HepG2 (cell line): ENCODE measurements at regions not wholly inside any gene's neighbourhood (a gene's known extent, or its start where the extent isn't known, plus 50 kb on each side); places are given as distances from the start of the nearest gene placed in this dataset.

Experiments used
- ATAC-seq: fragments of 200-7000 bp; cut with Tn5 transposase; 3 replicates; pipeline ENCODE4 v1.9.1; 2020; ENCODE audit warnings: mild to moderate bottlenecking, moderate library complexity
- BruUV-seq: library from RNA; stranded (reverse); fragments of 400-500 nt; replicated peaks from 2 replicates; lab custom pipeline; 2021; lab: Mats Ljungman, UMichigan
- CTCF ChIA-PET: fragments of 300-600 bp; formaldehyde crosslinking; extraction: SDS; loops from one replicate; lab custom pipeline; 2021; ENCODE audit warnings: low total read pairs, inconsistent platforms, low intra/inter-chr PET ratio; lab: Yijun Ruan, JAX
- POLR2A ChIA-PET: fragments of 350-600 bp; sonication (Branson Sonifier 250); formaldehyde crosslinking; loops from one replicate; lab custom pipeline; 2020; ENCODE audit warnings: antibody characterized with exemption, inconsistent platforms; lab: Yijun Ruan, JAX
- DNase-seq: peaks from one replicate; pipeline ENCODE4 v3.0.0-alpha.2; 2015; ENCODE audit warnings: low spot score
- FAIRE-seq: peaks from 3 replicates; lab custom pipeline; 2011; peaks lifted over from hg19 to GRCh38; lab: Jason Lieb, UNC
- H2AFZ ChIP-seq: one replicate; pipeline ENCODE4 v1.6.1; 2011; ENCODE audit warnings: low read length, inconsistent platforms
- H3K27ac ChIP-seq: fragments of 300-600 bp; 3 replicates; pipeline ENCODE4 v1.8.0; 2011; ENCODE audit warnings: mixed run types, mild to moderate bottlenecking, mixed read lengths, low read length, inconsistent platforms; ENCODE audit not compliant: insufficient read depth; ENCODE audit errors: extremely low read length
- H3K27me3 ChIP-seq, 2 experiments: fragments of 200-600 bp in 1 of 2; 2 replicates in 1 of 2; 3 replicates in 1 of 2; pipeline versions ENCODE4 v1.6.0 to v1.8.0; 2011; ENCODE audit warnings: low read length in 2 of 2, mild to moderate bottlenecking in 2 of 2, moderate library complexity in 2 of 2, inconsistent platforms in 1 of 2; ENCODE audit not compliant: insufficient read depth in 2 of 2, control insufficient read depth in 1 of 2
- H3K36me3 ChIP-seq, 2 experiments: fragments of 200-600 bp in 1 of 2; replicated peaks in 1 of 2; 2 replicates in 1 of 2; 3 replicates in 1 of 2; pipeline versions ENCODE4 v1.5.1 to v1.8.0; 2011; ENCODE audit warnings: low read length in 2 of 2, inconsistent platforms in 1 of 2; ENCODE audit not compliant: insufficient read depth in 2 of 2, control insufficient read depth in 1 of 2
- H3K4me1 ChIP-seq: 2 replicates; pipeline ENCODE4 v1.5.1; 2012; ENCODE audit warnings: low read length, inconsistent platforms; ENCODE audit not compliant: insufficient read depth
- H3K4me2 ChIP-seq: 2 replicates; pipeline ENCODE4 v1.6.0; 2011; ENCODE audit warnings: low read depth, low read length, inconsistent platforms
- H3K4me3 ChIP-seq, 3 experiments: fragments of 200-600 bp in 1 of 3; sonication (generic), shearing (Covaris generic) in 1 of 3; replicated peaks in 1 of 3; 2 replicates each; pipeline ENCODE4 v1.5.1; 2011 to 2016; ENCODE audit warnings: low read length in 3 of 3, inconsistent platforms in 2 of 3, low read depth in 2 of 3, mild to moderate bottlenecking in 2 of 3, control low read depth in 1 of 3, mixed read lengths in 1 of 3; ENCODE audit not compliant: insufficient read depth in 1 of 3
- H3K79me2 ChIP-seq: one replicate; pipeline ENCODE4 v1.6.1; 2011; ENCODE audit warnings: low read length, inconsistent platforms; ENCODE audit not compliant: insufficient read depth
- H3K9ac ChIP-seq: 2 replicates; pipeline ENCODE4 v1.6.0; 2011; ENCODE audit warnings: mild to moderate bottlenecking, low read depth, low read length, inconsistent platforms; ENCODE audit not compliant: insufficient read depth
- H3K9me3 ChIP-seq: 2 replicates; pipeline ENCODE4 v1.5.1; 2012; ENCODE audit warnings: mild to moderate bottlenecking, low read length
- H4K20me1 ChIP-seq: 2 replicates; pipeline ENCODE4 v1.6.0; 2011; ENCODE audit warnings: inconsistent platforms, mild to moderate bottlenecking, low read length, moderate library complexity; ENCODE audit not compliant: insufficient read depth
- FOSL2 ChIP-seq: sonication (generic); formaldehyde crosslinking; IDR thresholded peaks from 2 replicates; pipeline ENCODE4 v1.4.0; 2020; ENCODE audit warnings: missing genetic modification reagents
- JUN ChIP-seq: sonication (generic); formaldehyde crosslinking; IDR thresholded peaks from 2 replicates; pipeline ENCODE4 v1.4.0; 2020; ENCODE audit warnings: mild to moderate bottlenecking, missing genetic modification reagents
- KDM5A ChIP-seq: fragments of 200-600 bp; sonication (generic); IDR thresholded peaks from 2 replicates; pipeline ENCODE4 v1.7.0; 2018; ENCODE audit warnings: antibody characterized with exemption, mild to moderate bottlenecking, low read length, borderline replicate concordance
- KDM6A ChIP-seq: IDR thresholded peaks from 2 replicates; pipeline ENCODE4 v1.6.1; 2016; ENCODE audit warnings: low read depth
- MTF1 ChIP-seq: sonication (generic); formaldehyde crosslinking; IDR thresholded peaks from 2 replicates; pipeline ENCODE4 v1.5.0; 2020; ENCODE audit warnings: missing genetic modification reagents
- MXD3 ChIP-seq: IDR thresholded peaks from 2 replicates; pipeline ENCODE4 v1.6.1; 2016; ENCODE audit warnings: mild to moderate bottlenecking, missing biosample characterization, missing genetic modification reagents
- NR3C1 ChIP-seq: sonication (generic); formaldehyde crosslinking; IDR thresholded peaks from 2 replicates; pipeline ENCODE4 v1.4.0; 2020; ENCODE audit warnings: missing genetic modification reagents
- PHF20 ChIP-seq: sonication (generic); formaldehyde crosslinking; IDR thresholded peaks from 2 replicates; pipeline ENCODE4 v1.5.0; 2020; ENCODE audit warnings: mild to moderate bottlenecking, missing genetic modification reagents
- RFX5 ChIP-seq: IDR thresholded peaks from 2 replicates; pipeline ENCODE4 v1.6.1; 2011; ENCODE audit warnings: low read depth, low read length, improper control_type of control experiment
- SCMH1 ChIP-seq: sonication (generic); formaldehyde crosslinking; IDR thresholded peaks from 2 replicates; pipeline ENCODE4 v1.9.0; 2021; ENCODE audit warnings: missing genetic modification reagents, mild to moderate bottlenecking, borderline replicate concordance
- SIX1 ChIP-seq: sonication (generic); formaldehyde crosslinking; IDR thresholded peaks from 2 replicates; pipeline ENCODE4 v1.4.0; 2020; ENCODE audit warnings: missing genetic modification reagents, borderline replicate concordance
- SP5 ChIP-seq: IDR thresholded peaks from 2 replicates; pipeline ENCODE4 v1.6.1; 2016; ENCODE audit warnings: low read depth, borderline replicate concordance
- ZNF276 ChIP-seq: sonication (generic); formaldehyde crosslinking; IDR thresholded peaks from 2 replicates; pipeline ENCODE4 v1.4.0; 2020; ENCODE audit warnings: mild to moderate bottlenecking, low read depth, missing genetic modification reagents
- ZNF33B ChIP-seq: sonication (generic); formaldehyde crosslinking; IDR thresholded peaks from 2 replicates; pipeline ENCODE4 v1.5.1; 2020; ENCODE audit warnings: mild to moderate bottlenecking, missing genetic modification reagents
- ZNF383 ChIP-seq: sonication (generic); formaldehyde crosslinking; IDR thresholded peaks from 2 replicates; pipeline ENCODE4 v1.4.0; 2020; ENCODE audit warnings: missing genetic modification reagents, mild to moderate bottlenecking, borderline replicate concordance
- ZNF770 ChIP-seq: sonication (generic); formaldehyde crosslinking; IDR thresholded peaks from 2 replicates; pipeline ENCODE4 v1.5.0; 2020; ENCODE audit warnings: mild to moderate bottlenecking, missing genetic modification reagents
- ZNF788 ChIP-seq: sonication (generic); formaldehyde crosslinking; IDR thresholded peaks from 2 replicates; pipeline ENCODE4 v1.5.0; 2020; ENCODE audit warnings: mild to moderate bottlenecking, missing genetic modification reagents, borderline replicate concordance
- WGBS: methylation state at CpG from one replicate; pipeline ENCODE4 v1.1.6; 2017; ENCODE audit warnings: low lambda C conversion rate; 5-methylcytosine and 5-hydroxymethylcytosine counted together
- in situ Hi-C: cut with HindIII; loops from 2 replicates; pipeline ENCODE4 v1.10.0; 2017; ENCODE audit warnings: low pct_unique_long_range_greater_than_20kb; ENCODE audit not compliant: extremely low pct_ligation_motif_present
- intact Hi-C: fragments of 100-400 bp; cut with micrococcal nuclease; formaldehyde crosslinking; loops from one replicate; pipeline ENCODE4 v1.10.0; 2022; ENCODE audit not compliant: unreplicated experiment
- TF ChIP-seq, protein P1 (sequence below): sonication (generic); formaldehyde crosslinking; conservative IDR thresholded peaks from 2 replicates; pipeline ENCODE4 v1.4.0; 2020; ENCODE audit warnings: missing genetic modification reagents

DNA sequence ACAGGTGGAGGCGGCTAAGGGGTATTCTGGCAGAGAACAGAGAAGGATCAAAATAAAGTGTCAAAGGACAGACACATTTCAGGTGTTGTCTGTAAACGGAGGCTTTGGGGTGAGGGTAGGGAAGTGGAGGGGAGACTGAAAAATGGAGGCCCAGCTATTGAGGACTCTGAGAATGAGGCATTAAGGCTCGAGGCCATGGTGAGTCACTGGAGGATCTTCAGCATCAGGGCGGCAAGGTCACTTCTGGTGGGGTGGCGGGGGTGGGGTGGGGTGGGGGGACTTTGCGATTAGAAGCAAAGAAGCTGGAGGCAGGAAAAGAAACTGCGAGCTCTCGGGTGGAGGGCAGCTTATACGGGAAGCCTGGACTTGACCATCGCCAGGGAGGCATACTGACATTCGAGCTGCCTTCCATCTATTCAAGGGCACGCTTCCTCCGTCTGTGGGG lies 58.4 kb upstream of the PCGF5 start (continued):
- TF ChIP-seq FOSL2 (CRISPR knock-in tag) (peak; percentile 45; the same call in 1 of the 2 replicates), ZNF383 (CRISPR knock-in tag) (no peak), MXD3 (CRISPR knock-in tag) (no peak), KDM5A (no peak), RFX5 (no peak), SIX1 (CRISPR knock-in tag) (no peak), ZNF770 (CRISPR knock-in tag) (peak; percentile 32; the same call in 1 of the 2 replicates)

GRCh38 chr10:91162495-91163268 lies 57.8 kb upstream of the PCGF5 start:
- H3K4me3 ChIP-seq, result peak overlapping the region; percentile 91 to 93 (median 93)
- H3K9ac ChIP-seq, result peak overlapping the region; percentile 95
- WGBS, result 0% methylated on average over 9 of the region's 110 CpGs
- DNase-seq, result peak; percentile 46
- BruUV-seq, result no TSS peak
- no peaks in the 10 kb centered on the region; a peak in 1 of 5 replicates for H3K36me3 ChIP-seq
- peaks cover 37% of the 10 kb centered on the region for H3K79me2 ChIP-seq
- H2AFZ ChIP-seq, result no peak overlapping the region
- in situ Hi-C loops (loop anchor here (5.0 kb wide), 1 partner anchor 60 kb away; the partner anchor contains the start of gene PCGF5), intact Hi-C loops (loop anchor here (1.0 to 5.0 kb wide), 2 partner anchors 70 to 89 kb away; no protein-coding TSS in a partner anchor)
- no peaks in the 10 kb centered on the region for H3K9me3 ChIP-seq
- H3K4me2 ChIP-seq, result peak overlapping the region; percentile 98
- peak overlapping the region; percentile 98 for H3K27ac ChIP-seq
- CTCF ChIA-PET, result no interaction called here
- 0 out of 2 replicates have a peak, but pooled peaks cover 6% of the 10 kb centered on the region for H4K20me1 ChIP-seq
- FAIRE-seq, result no peak
- H3K27me3 ChIP-seq, result no peaks in the 10 kb centered on the region
- POLR2A ChIA-PET, result interaction anchor here (0.6 to 3.2 kb wide), 17 partner anchors 9 to 247 kb away, joined by 3 to 52 read pairs (median 3); partner anchors contain the start of genes ANKRD1 and PCGF5
- H3K4me1 ChIP-seq, result peaks cover 40% of the 10 kb centered on the region
- peak; percentile 74 for ATAC-seq
- TF ChIP-seq SCMH1 (no peak), NR3C1 (no peak), ZNF276 (CRISPR knock-in tag) (no peak), KDM6A (no peak), ZNF788 (no peak), JUN (CRISPR knock-in tag) (no peak), SP5 (CRISPR knock-in tag) (peak; percentile 37; the same call in 1 of the 2 replicates), ZNF33B (CRISPR knock-in tag) (no peak), PHF20 (CRISPR knock-in tag) (no peak), MTF1 (no peak)
- TF ChIP-seq, protein P1, sequence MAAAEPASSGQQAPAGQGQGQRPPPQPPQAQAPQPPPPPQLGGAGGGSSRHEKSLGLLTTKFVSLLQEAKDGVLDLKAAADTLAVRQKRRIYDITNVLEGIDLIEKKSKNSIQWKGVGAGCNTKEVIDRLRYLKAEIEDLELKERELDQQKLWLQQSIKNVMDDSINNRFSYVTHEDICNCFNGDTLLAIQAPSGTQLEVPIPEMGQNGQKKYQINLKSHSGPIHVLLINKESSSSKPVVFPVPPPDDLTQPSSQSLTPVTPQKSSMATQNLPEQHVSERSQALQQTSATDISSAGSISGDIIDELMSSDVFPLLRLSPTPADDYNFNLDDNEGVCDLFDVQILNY (CRISPR knock-in tag), result no peak
